MM.1S (cell line): ENCODE measurements at regions not wholly inside any gene's neighbourhood (a gene's known extent, or its start where the extent isn't known, plus 50 kb on each side); places are given as distances from the start of the nearest gene placed in this dataset.

ENCODE experiments used
- DNase-seq: peaks from one replicate; pipeline ENCODE4 v3.0.0-alpha.2; 2015
- H2AFZ ChIP-seq: fragments of 300-600 bp; sonication (generic); 2 replicates; pipeline ENCODE4 v1.6.0; 2016; ENCODE audit warnings: antibody characterized with exemption, low read length
- H3F3A ChIP-seq: fragments of 300-600 bp; sonication (generic); 2 replicates; pipeline ENCODE4 v1.6.1; 2016; ENCODE audit warnings: mild to moderate bottlenecking, antibody characterized with exemption, low read length, moderate library complexity, mixed read lengths; ENCODE audit not compliant: insufficient read depth
- H3K27ac ChIP-seq: fragments of 300-600 bp; sonication (generic); 2 replicates; pipeline ENCODE4 v1.5.1; 2016; ENCODE audit warnings: mild to moderate bottlenecking, low read length
- H3K27me3 ChIP-seq: fragments of 300-600 bp; sonication (generic); replicated peaks from 2 replicates; pipeline ENCODE4 v1.6.0; 2016; ENCODE audit warnings: low read length; ENCODE audit not compliant: insufficient read depth
- H3K36me3 ChIP-seq: fragments of 300-600 bp; sonication (generic); replicated peaks from 2 replicates; pipeline ENCODE4 v1.6.1; 2016; ENCODE audit warnings: mild to moderate bottlenecking, low read length, mixed read lengths; ENCODE audit not compliant: insufficient read depth
- H3K4me1 ChIP-seq: fragments of 300-600 bp; sonication (generic); 2 replicates; pipeline ENCODE4 v1.6.1; 2016; ENCODE audit warnings: low read length, mixed read lengths
- H3K4me2 ChIP-seq: fragments of 300-600 bp; sonication (generic); 2 replicates; pipeline ENCODE4 v1.6.0; 2016; ENCODE audit warnings: low read depth, low read length
- H3K4me3 ChIP-seq: fragments of 300-600 bp; sonication (generic); 2 replicates; pipeline ENCODE4 v1.5.1; 2016; ENCODE audit warnings: low read length, mixed read lengths
- H3K79me2 ChIP-seq: fragments of 300-600 bp; sonication (generic); 2 replicates; pipeline ENCODE4 v1.6.1; 2016; ENCODE audit warnings: mixed run types, low read length, mixed read lengths
- H3K9ac ChIP-seq: fragments of 300-600 bp; sonication (generic); 2 replicates; pipeline ENCODE4 v1.6.1; 2016; ENCODE audit warnings: low read length, mixed read lengths
- H3K9me2 ChIP-seq: fragments of 300-600 bp; sonication (generic); replicated peaks from 2 replicates; pipeline ENCODE4 v1.6.1; 2016; ENCODE audit warnings: mild to moderate bottlenecking, low read length, mixed read lengths; ENCODE audit not compliant: insufficient read depth
- H3K9me3 ChIP-seq: fragments of 300-600 bp; sonication (generic); replicated peaks from 2 replicates; pipeline ENCODE4 v1.6.1; 2016; ENCODE audit warnings: mild to moderate bottlenecking, low read length, mixed read lengths; ENCODE audit not compliant: insufficient read depth
- H4K20me1 ChIP-seq: fragments of 300-600 bp; sonication (generic); 2 replicates; pipeline ENCODE4 v1.6.1; 2016; ENCODE audit warnings: mild to moderate bottlenecking, low read length, moderate library complexity, mixed read lengths; ENCODE audit not compliant: insufficient read depth
- CTCF ChIP-seq: fragments of 300-600 bp; sonication (generic); IDR thresholded peaks from 2 replicates; pipeline ENCODE4 v1.5.1; 2016; ENCODE audit warnings: antibody characterized with exemption, low read length, mixed read lengths
- EZH2 ChIP-seq: fragments of 300-600 bp; sonication (generic); optimal IDR thresholded peaks from 2 replicates; pipeline ENCODE3; 2017; ENCODE audit warnings: low read depth, mild to moderate bottlenecking, antibody characterized with exemption, low read length, mixed read lengths
- EZH2phosphoT487 ChIP-seq: fragments of 300-600 bp; sonication (generic); IDR thresholded peaks from 2 replicates; pipeline ENCODE4 v1.6.1; 2018; ENCODE audit warnings: antibody characterized with exemption, low read length

GRCh38 chr12:94026596-94026995 lies 121.8 kb upstream of the PLXNC1 start:
- Histone ChIP-seq H3K4me2 (no peak overlapping the region), H3K9me3 (no peaks in the 10 kb centered on the region), H3K4me1 (no peaks in the 10 kb centered on the region), H3K9ac (no peak overlapping the region), H3K79me2 (no peaks in the 10 kb centered on the region), H3K36me3 (no peaks in the 10 kb centered on the region), H3K9me2 (no peaks in the 10 kb centered on the region), H3K27ac (no peak overlapping the region), H4K20me1 (no peaks in the 10 kb centered on the region), H3K27me3 (no peaks in the 10 kb centered on the region), H3F3A (no peaks in the 10 kb centered on the region), H2AFZ (no peak overlapping the region), H3K4me3 (no peak overlapping the region)
- DNase-seq: no peak
- TF ChIP-seq EZH2: no peak
- no peak for TF ChIP-seq EZH2phosphoT487
- TF ChIP-seq CTCF: no peak

GRCh38 chr12:94027561-94027960 lies 120.8 kb upstream of the PLXNC1 start:
- no peak for TF ChIP-seq EZH2
- TF ChIP-seq EZH2phosphoT487: no peak
- DNase-seq: no peak

GRCh38 chr12:94031763-94032162 lies 116.6 kb upstream of the PLXNC1 start:
- Histone ChIP-seq H3F3A (no peaks in the 10 kb centered on the region), H3K27ac (no peak overlapping the region), H3K4me1 (no peaks in the 10 kb centered on the region), H3K27me3 (no peaks in the 10 kb centered on the region), H3K4me2 (no peak overlapping the region), H3K36me3 (no peaks in the 10 kb centered on the region), H3K9me2 (no peaks in the 10 kb centered on the region), H3K79me2 (no peaks in the 10 kb centered on the region), H3K9ac (no peak overlapping the region), H3K4me3 (no peak overlapping the region), H4K20me1 (no peaks in the 10 kb centered on the region), H2AFZ (no peak overlapping the region), H3K9me3 (no peaks in the 10 kb centered on the region)
- TF ChIP-seq CTCF (no peak), EZH2 (no peak), EZH2phosphoT487 (no peak)
- DNase-seq: no peak

More at GRCh38 chr12:94027561-94027960, 120.8 kb upstream of the PLXNC1 start:
- Histone ChIP-seq H3K9me3 (no peaks in the 10 kb centered on the region), H3K36me3 (no peaks in the 10 kb centered on the region), H3K27me3 (no peaks in the 10 kb centered on the region), H3K4me3 (no peak overlapping the region), H3F3A (no peaks in the 10 kb centered on the region), H4K20me1 (no peaks in the 10 kb centered on the region), H3K9ac (no peak overlapping the region), H2AFZ (no peak overlapping the region), H3K4me1 (no peaks in the 10 kb centered on the region), H3K79me2 (no peaks in the 10 kb centered on the region), H3K4me2 (no peak overlapping the region), H3K27ac (no peak overlapping the region), H3K9me2 (no peaks in the 10 kb centered on the region)

GRCh38 chr12:94032368-94032767 lies 116.0 kb upstream of the PLXNC1 start:
- Histone ChIP-seq H3K4me3 (no peak overlapping the region), H3K27me3 (no peaks in the 10 kb centered on the region), H3K79me2 (no peaks in the 10 kb centered on the region), H3K4me1 (no peaks in the 10 kb centered on the region), H3K9me3 (no peaks in the 10 kb centered on the region), H3K4me2 (no peak overlapping the region), H3K9ac (no peak overlapping the region), H3K27ac (no peak overlapping the region), H3F3A (no peaks in the 10 kb centered on the region), H4K20me1 (no peaks in the 10 kb centered on the region), H3K36me3 (no peaks in the 10 kb centered on the region), H2AFZ (no peak overlapping the region), H3K9me2 (no peaks in the 10 kb centered on the region)
- DNase-seq: no peak
- TF ChIP-seq EZH2: no peak
